ENCODE measurements at regions not wholly inside any gene's neighbourhood (a gene's known extent, or its start where the extent isn't known, plus 50 kb on each side); places are given as distances from the start of the nearest gene placed in this dataset.

- DNase-seq (ENCODE audit: low read depth in 2 of 2) = no peak
Observed at GRCh38 chr15:95853350-95853749, 477.1 kb upstream of the NR2F2 start.

GRCh38 chr15:95857124-95857757, 473.3 kb upstream of the NR2F2 start:
- no peak for DNase-seq (ENCODE audit: low read depth in 2 of 2)

- DNase-seq (ENCODE audit: low read depth in 2 of 2) = no peak
Observed at GRCh38 chr15:95857758-95858157, 472.7 kb upstream of the NR2F2 start.

- no peak for DNase-seq (ENCODE audit: low read depth in 2 of 2)
Observed at GRCh38 chr15:95860406-95860805, 470.1 kb upstream of the NR2F2 start.

GRCh38 chr15:95864467-95864886, 466.0 kb upstream of the NR2F2 start:
- no peak for DNase-seq (ENCODE audit: low read depth in 2 of 2)

- no peak for DNase-seq (ENCODE audit: low read depth in 2 of 2)
Observed at GRCh38 chr15:95865330-95865739, 465.2 kb upstream of the NR2F2 start.

- no peak for DNase-seq (ENCODE audit: low read depth in 2 of 2)
Observed at GRCh38 chr15:95866711-95867440, 463.6 kb upstream of the NR2F2 start.

- DNase-seq (ENCODE audit: low read depth in 2 of 2) = no peak
Observed at GRCh38 chr15:95868450-95868849, 462.1 kb upstream of the NR2F2 start.

GRCh38 chr15:95868970-95869369, 461.5 kb upstream of the NR2F2 start:
- no peak for DNase-seq (ENCODE audit: low read depth in 2 of 2)

- no peak for DNase-seq (ENCODE audit: low read depth in 2 of 2)
Observed at GRCh38 chr15:95869920-95870319, 460.6 kb upstream of the NR2F2 start.

- DNase-seq (ENCODE audit: low read depth in 2 of 2) = no peak
Observed at GRCh38 chr15:95872366-95872771, 458.1 kb upstream of the NR2F2 start.

GRCh38 chr15:95874637-95875036, 455.9 kb upstream of the NR2F2 start:
- DNase-seq (ENCODE audit: low read depth in 2 of 2) = no peak

GRCh38 chr15:95875121-95875643, 455.3 kb upstream of the NR2F2 start:
- no peak for DNase-seq (ENCODE audit: low read depth in 2 of 2)

- no peak for DNase-seq (ENCODE audit: low read depth in 2 of 2)
Observed at GRCh38 chr15:95880031-95880570, 450.4 kb upstream of the NR2F2 start.

- no peak for DNase-seq (ENCODE audit: low read depth in 2 of 2)
Observed at GRCh38 chr15:95880630-95881029, 449.9 kb upstream of the NR2F2 start.

GRCh38 chr15:95883064-95883463, 447.4 kb upstream of the NR2F2 start:
- DNase-seq (ENCODE audit: low read depth in 2 of 2) = no peak

- no peak for DNase-seq (ENCODE audit: low read depth in 2 of 2)
Observed at GRCh38 chr15:95884276-95884675, 446.2 kb upstream of the NR2F2 start.

GRCh38 chr15:95887666-95888390, 442.7 kb upstream of the NR2F2 start:
- DNase-seq (ENCODE audit: low read depth in 2 of 2) = no peak

GRCh38 chr15:95888762-95889161, 441.7 kb upstream of the NR2F2 start:
- no peak for DNase-seq (ENCODE audit: low read depth in 2 of 2)

- no peak for DNase-seq (ENCODE audit: low read depth in 2 of 2)
Observed at GRCh38 chr15:95894407-95894956, 436.0 kb upstream of the NR2F2 start.

GRCh38 chr15:95895508-95895907, 435.0 kb upstream of the NR2F2 start:
- no peak for DNase-seq (ENCODE audit: low read depth in 2 of 2)

GRCh38 chr15:95897651-95898050, 432.8 kb upstream of the NR2F2 start:
- DNase-seq (ENCODE audit: low read depth in 2 of 2) = no peak

Measured in stimulated activated CD8-positive, alpha-beta memory T cell treated with anti-CD3 and anti-CD28 coated beads, Interleukin-2, amount 100 ng/mL, for 48 hours (primary cell).